Testis (tissue), 2 donors: ENCODE measurements at regions not wholly inside any gene's neighbourhood (a gene's known extent, or its start where the extent isn't known, plus 50 kb on each side); places are given as distances from the start of the nearest gene placed in this dataset.

ENCODE experiments used
- CTCF ChIP-seq, 3 experiments: fragments of 450-650 bp in 2 of 3; fragments of 200-600 bp in 1 of 3; sonication (generic) in 1 of 3; IDR thresholded peaks; one replicate each; pipeline ENCODE4 v1.5.1; 2016 to 2019; ENCODE audit warnings: antibody characterized with exemption in 3 of 3, mild to moderate bottlenecking in 2 of 3, moderate library complexity in 1 of 3
- POLR2A ChIP-seq: fragments of 450-650 bp; IDR thresholded peaks from one replicate; pipeline ENCODE4 v1.6.1; 2017; ENCODE audit warnings: antibody characterized with exemption, mild to moderate bottlenecking, moderate library complexity

- TF ChIP-seq CTCF (IDR thresholded peaks at IDR 0.05): no peak
- no peak for TF ChIP-seq POLR2A
Observed at GRCh38 chr1:222167896-222168295, 380.0 kb downstream of the HHIPL2 start.
